Endothelial cell (in vitro differentiated cells): ENCODE measurements at regions not wholly inside any gene's neighbourhood (a gene's known extent, or its start where the extent isn't known, plus 50 kb on each side); places are given as distances from the start of the nearest gene placed in this dataset.

Source experiments
- DNase-seq: peaks from one replicate; pipeline ENCODE4 v3.0.0; 2021; ENCODE audit warnings: low spot score
- H3K27ac Mint-ChIP-seq: one replicate; pipeline ENCODE4 v1.8.0; 2021; ENCODE audit warnings: mixed read lengths, inconsistent platforms; ENCODE audit not compliant: unreplicated experiment
- H3K27me3 Mint-ChIP-seq: one replicate; pipeline ENCODE4 v1.8.0; 2021; ENCODE audit warnings: mild to moderate bottlenecking, moderate library complexity, mixed read lengths, inconsistent platforms; ENCODE audit not compliant: unreplicated experiment
- H3K36me3 Mint-ChIP-seq: one replicate; pipeline ENCODE4 v1.8.0; 2021; ENCODE audit warnings: mild to moderate bottlenecking, low read depth, mixed read lengths, inconsistent platforms; ENCODE audit not compliant: unreplicated experiment
- H3K4me1 Mint-ChIP-seq: one replicate; pipeline ENCODE4 v1.8.0; 2021; ENCODE audit warnings: mild to moderate bottlenecking, mixed read lengths, inconsistent platforms; ENCODE audit not compliant: unreplicated experiment
- H3K4me3 Mint-ChIP-seq: one replicate; pipeline ENCODE4 v1.8.0; 2021; ENCODE audit warnings: mild to moderate bottlenecking, mixed read lengths, inconsistent platforms; ENCODE audit not compliant: unreplicated experiment
- H3K9me3 Mint-ChIP-seq: one replicate; pipeline ENCODE4 v1.8.0; 2021; ENCODE audit warnings: mixed read lengths, inconsistent platforms; ENCODE audit not compliant: unreplicated experiment
- CTCF ChIP-seq: fragments of 200-600 bp; sonication (generic); IDR thresholded peaks from one replicate; pipeline ENCODE4 v1.5.0; 2021; ENCODE audit warnings: antibody characterized with exemption; ENCODE audit not compliant: unreplicated experiment

GRCh38 chr3:124303305-124303910 is 311.5 kb upstream of the ROPN1 start:
- peaks cover 18% of the 10 kb centered on the region for H3K4me1 Mint-ChIP-seq
- peaks cover 47% of the 10 kb centered on the region for H3K36me3 Mint-ChIP-seq
- H3K27ac Mint-ChIP-seq: no peak overlapping the region

GRCh38 chr3:124306665-124307064 is 314.7 kb upstream of the ROPN1 start:
- H3K4me1 Mint-ChIP-seq: no peaks in the 10 kb centered on the region
- no peak overlapping the region for H3K4me3 Mint-ChIP-seq
- no peaks in the 10 kb centered on the region for H3K9me3 Mint-ChIP-seq

More at GRCh38 chr3:124303305-124303910, 311.5 kb upstream of the ROPN1 start:
- DNase-seq: no peak
- no peak overlapping the region for H3K4me3 Mint-ChIP-seq
- no peaks in the 10 kb centered on the region for H3K9me3 Mint-ChIP-seq
- H3K27me3 Mint-ChIP-seq: peaks cover 9% of the 10 kb centered on the region
- TF ChIP-seq CTCF: no peak

GRCh38 chr3:124313621-124314020 is 321.7 kb upstream of the ROPN1 start:
- no peak for DNase-seq
- peaks cover 27% of the 10 kb centered on the region for H3K4me1 Mint-ChIP-seq
- H3K9me3 Mint-ChIP-seq: no peaks in the 10 kb centered on the region
- H3K36me3 Mint-ChIP-seq: peaks cover 15% of the 10 kb centered on the region
- peaks cover 6% of the 10 kb centered on the region for H3K27me3 Mint-ChIP-seq
- no peak overlapping the region for H3K4me3 Mint-ChIP-seq
- TF ChIP-seq CTCF: no peak
- no peak overlapping the region for H3K27ac Mint-ChIP-seq

More at GRCh38 chr3:124306665-124307064, 314.7 kb upstream of the ROPN1 start:
- Mint-ChIP-seq H3K36me3 (peaks cover 24% of the 10 kb centered on the region), H3K27ac (no peak overlapping the region), H3K27me3 (peaks cover 4% of the 10 kb centered on the region)
- DNase-seq: no peak
- TF ChIP-seq CTCF: no peak

- no peak for DNase-seq
- peaks cover 15% of the 10 kb centered on the region for H3K36me3 Mint-ChIP-seq
- no peak for TF ChIP-seq CTCF
- H3K27ac Mint-ChIP-seq: no peak overlapping the region
- peaks cover 29% of the 10 kb centered on the region for H3K4me1 Mint-ChIP-seq
- H3K4me3 Mint-ChIP-seq: no peak overlapping the region
- no peaks in the 10 kb centered on the region for H3K9me3 Mint-ChIP-seq
- peaks cover 4% of the 10 kb centered on the region for H3K27me3 Mint-ChIP-seq
Observed at GRCh38 chr3:124315215-124316033, 323.5 kb upstream of the ROPN1 start.

GRCh38 chr3:124316034-124316287 is 324.0 kb upstream of the ROPN1 start:
- Mint-ChIP-seq H3K36me3 (peaks cover 15% of the 10 kb centered on the region), H3K27me3 (peaks cover 4% of the 10 kb centered on the region), H3K4me1 (peaks cover 29% of the 10 kb centered on the region), H3K4me3 (no peak overlapping the region), H3K27ac (no peak overlapping the region), H3K9me3 (no peaks in the 10 kb centered on the region)
- DNase-seq: no peak
- TF ChIP-seq CTCF: no peak
